WERI-Rb-1 (cell line): ENCODE measurements at regions not wholly inside any gene's neighbourhood (a gene's known extent, or its start where the extent isn't known, plus 50 kb on each side); places are given as distances from the start of the nearest gene placed in this dataset.

Source experiments
- DNase-seq: peaks from one replicate; pipeline ENCODE4 v3.0.0-alpha.2; 2020
- H3K27ac ChIP-seq: fragments of 250-450 bp; sonication (Bioruptor Pico); 2 replicates; pipeline ENCODE4 v1.5.1; 2020; ENCODE audit warnings: mild to moderate bottlenecking, moderate library complexity
- H3K27me3 ChIP-seq: fragments of 250-450 bp; sonication (Bioruptor Pico); 2 replicates; pipeline ENCODE4 v1.5.1; 2021; ENCODE audit warnings: mild to moderate bottlenecking, low read depth, moderate library complexity; ENCODE audit not compliant: insufficient read depth, severe bottlenecking
- H3K36me3 ChIP-seq: fragments of 250-450 bp; sonication (Bioruptor Pico); 2 replicates; pipeline ENCODE4 v1.5.1; 2020; ENCODE audit warnings: mild to moderate bottlenecking, moderate library complexity
- H3K4me3 ChIP-seq: 2 replicates; pipeline ENCODE4 v1.5.1; 2011; ENCODE audit warnings: low read depth, mild to moderate bottlenecking, control low read depth, low read length
- H3K9me3 ChIP-seq: fragments of 250-450 bp; sonication (Bioruptor Pico); 2 replicates; pipeline ENCODE4 v1.5.1; 2021; ENCODE audit warnings: mild to moderate bottlenecking, moderate library complexity; ENCODE audit not compliant: severe bottlenecking
- CTCF ChIP-seq: IDR thresholded peaks from 2 replicates; pipeline ENCODE4 v1.5.1; 2011; ENCODE audit warnings: low read depth, mild to moderate bottlenecking, control low read depth, inconsistent platforms, low read length

GRCh38 chr4:27873596-27873995 lies 1013.0 kb downstream of the STIM2 start:
- H3K36me3 ChIP-seq: no peaks in the 10 kb centered on the region
- H3K27me3 ChIP-seq: no peaks in the 10 kb centered on the region
- no peak overlapping the region for H3K27ac ChIP-seq
- no peak for DNase-seq
- no peak overlapping the region for H3K4me3 ChIP-seq
- H3K9me3 ChIP-seq: no peaks in the 10 kb centered on the region
- TF ChIP-seq CTCF: no peak

- H3K9me3 ChIP-seq: no peaks in the 10 kb centered on the region
- no peaks in the 10 kb centered on the region for H3K27me3 ChIP-seq
Observed at GRCh38 chr4:27881705-27882104, 1021.1 kb downstream of the STIM2 start.

GRCh38 chr4:27886120-27886519 lies 1025.5 kb downstream of the STIM2 start:
- no peaks in the 10 kb centered on the region for H3K36me3 ChIP-seq
- H3K27ac ChIP-seq: no peak overlapping the region
- no peak overlapping the region for H3K4me3 ChIP-seq
- no peak for TF ChIP-seq CTCF
- H3K27me3 ChIP-seq: no peaks in the 10 kb centered on the region
- DNase-seq: no peak
- H3K9me3 ChIP-seq: no peaks in the 10 kb centered on the region

More at GRCh38 chr4:27881705-27882104, 1021.1 kb downstream of the STIM2 start:
- H3K4me3 ChIP-seq: no peak overlapping the region
- no peaks in the 10 kb centered on the region for H3K36me3 ChIP-seq
- H3K27ac ChIP-seq: no peak overlapping the region
- no peak for TF ChIP-seq CTCF
- DNase-seq: no peak

GRCh38 chr4:27887646-27888045 lies 1027.0 kb downstream of the STIM2 start:
- H3K9me3 ChIP-seq: no peaks in the 10 kb centered on the region
- H3K4me3 ChIP-seq: no peak overlapping the region
- no peak overlapping the region for H3K27ac ChIP-seq
- no peaks in the 10 kb centered on the region for H3K27me3 ChIP-seq
- TF ChIP-seq CTCF: no peak
- H3K36me3 ChIP-seq: no peaks in the 10 kb centered on the region
- no peak for DNase-seq

- no peaks in the 10 kb centered on the region for H3K9me3 ChIP-seq
- no peak for TF ChIP-seq CTCF
- H3K27me3 ChIP-seq: no peaks in the 10 kb centered on the region
- H3K36me3 ChIP-seq: no peaks in the 10 kb centered on the region
- DNase-seq: no peak
- H3K27ac ChIP-seq: no peak overlapping the region
- H3K4me3 ChIP-seq: no peak overlapping the region
Observed at GRCh38 chr4:27888505-27888904, 1027.9 kb downstream of the STIM2 start.

- no peaks in the 10 kb centered on the region for H3K36me3 ChIP-seq
- no peak overlapping the region for H3K27ac ChIP-seq
- no peaks in the 10 kb centered on the region for H3K9me3 ChIP-seq
- no peak for TF ChIP-seq CTCF
- no peaks in the 10 kb centered on the region for H3K27me3 ChIP-seq
- H3K4me3 ChIP-seq: no peak overlapping the region
- no peak for DNase-seq
Observed at GRCh38 chr4:27894951-27895350, 1034.3 kb downstream of the STIM2 start.
